SK-N-SH (cell line): ENCODE measurements at regions not wholly inside any gene's neighbourhood (a gene's known extent, or its start where the extent isn't known, plus 50 kb on each side); places are given as distances from the start of the nearest gene placed in this dataset.

Experiments used
- CTCF ChIA-PET: fragments of 300-600, 350-600 bp; formaldehyde crosslinking; extraction: SDS; loops from one replicate; lab custom pipeline; 2021; lab: Yijun Ruan, JAX
- POLR2A ChIA-PET: fragments of 350-600 bp; sonication (Branson Sonifier 250); formaldehyde crosslinking; extraction: SDS; loops from one replicate; lab custom pipeline; 2020; ENCODE audit warnings: antibody characterized with exemption, inconsistent platforms; lab: Yijun Ruan, JAX
- DNase-seq: peaks from one replicate; pipeline ENCODE4 v3.0.0; 2012
- H2AFZ ChIP-seq: fragments of 200-600 bp; sonication (generic); 2 replicates; pipeline ENCODE4 v1.8.1; 2016; ENCODE audit warnings: antibody characterized with exemption, mild to moderate bottlenecking, low read depth
- H3F3A ChIP-seq: fragments of 200-600 bp; sonication (generic); replicated peaks from 2 replicates; pipeline ENCODE3; 2016; ENCODE audit warnings: antibody characterized with exemption, mild to moderate bottlenecking; ENCODE audit not compliant: insufficient read depth
- H3K27ac ChIP-seq, 2 experiments: fragments of 200-500 bp in 1 of 2; fragments of 200-600 bp in 1 of 2; sonication (Bioruptor generic) in 1 of 2; sonication (generic), shearing (Covaris generic) in 1 of 2; 2 replicates each; pipeline versions ENCODE4 v1.5.1 to v1.6.1; 2014 to 2016; ENCODE audit warnings: low read depth in 2 of 2, inconsistent platforms in 1 of 2, low read length in 1 of 2, mild to moderate bottlenecking in 1 of 2, mixed read lengths in 1 of 2
- H3K27me3 ChIP-seq: fragments of 200-600 bp; sonication (generic), shearing (Covaris generic); 2 replicates; pipeline ENCODE4 v1.6.1; 2016; ENCODE audit warnings: mixed run types; ENCODE audit not compliant: insufficient read depth
- H3K36me3 ChIP-seq, 2 experiments: fragments of 200-500 bp in 1 of 2; fragments of 200-600 bp in 1 of 2; sonication (Bioruptor generic) in 1 of 2; sonication (generic) in 1 of 2; replicated peaks in 1 of 2; 2 replicates each; pipeline versions ENCODE3 to v1.5.1; 2014 to 2016; ENCODE audit warnings: low read length in 1 of 2, mild to moderate bottlenecking in 1 of 2; ENCODE audit not compliant: insufficient read depth in 2 of 2, control insufficient read depth in 1 of 2
- H3K4me1 ChIP-seq, 2 experiments: fragments of 200-500 bp in 1 of 2; fragments of 200-600 bp in 1 of 2; sonication (Bioruptor generic) in 1 of 2; sonication (generic), shearing (Covaris generic) in 1 of 2; 2 replicates each; pipeline versions ENCODE4 v1.5.1 to v1.6.1; 2014 to 2016; ENCODE audit warnings: low read depth in 1 of 2, low read length in 1 of 2, mixed run types in 1 of 2; ENCODE audit not compliant: insufficient read depth in 2 of 2, control insufficient read depth in 1 of 2
- H3K4me2 ChIP-seq: fragments of 200-600 bp; sonication (generic), shearing (Covaris generic); 2 replicates; pipeline ENCODE4 v1.6.1; 2017; ENCODE audit warnings: mixed run types
- H3K4me3 ChIP-seq, 2 experiments: fragments of 200-500 bp in 1 of 2; fragments of 200-600 bp in 1 of 2; sonication (Bioruptor generic) in 1 of 2; sonication (generic), shearing (Covaris generic) in 1 of 2; 2 replicates each; pipeline versions ENCODE4 v1.5.1 to v1.8.1; 2014 to 2016; ENCODE audit warnings: low read depth in 2 of 2, inconsistent platforms in 1 of 2, low read length in 1 of 2, mild to moderate bottlenecking in 1 of 2, mixed read lengths in 1 of 2, moderate library complexity in 1 of 2
- H3K79me2 ChIP-seq: fragments of 200-600 bp; sonication (generic); 2 replicates; pipeline ENCODE4 v1.8.1; 2017; ENCODE audit warnings: mild to moderate bottlenecking; ENCODE audit not compliant: insufficient read depth
- H3K9ac ChIP-seq: fragments of 200-600 bp; sonication (generic); 2 replicates; pipeline ENCODE4 v1.6.1; 2017; ENCODE audit warnings: mixed run types
- H3K9me2 ChIP-seq: fragments of 200-600 bp; sonication (generic); 2 replicates; pipeline ENCODE4 v1.6.1; 2017; ENCODE audit warnings: mixed run types
- H3K9me3 ChIP-seq: fragments of 200-600 bp; sonication (generic); 2 replicates; pipeline ENCODE4 v1.6.1; 2017; ENCODE audit warnings: mixed run types, mild to moderate bottlenecking, moderate library complexity
- H4K20me1 ChIP-seq: fragments of 200-600 bp; sonication (generic); 2 replicates; pipeline ENCODE4 v1.6.1; 2017; ENCODE audit warnings: mild to moderate bottlenecking, mixed run types; ENCODE audit not compliant: insufficient read depth
- ELF1 ChIP-seq: IDR thresholded peaks from 2 replicates; pipeline ENCODE4 v1.4.0; 2012
- FOXJ3 ChIP-seq: sonication (generic); formaldehyde crosslinking; IDR thresholded peaks from 2 replicates; pipeline ENCODE4 v1.5.1; 2020; ENCODE audit warnings: mild to moderate bottlenecking, missing genetic modification reagents
- GATA2 ChIP-seq: sonication (generic); formaldehyde crosslinking; IDR thresholded peaks from 2 replicates; pipeline ENCODE4 v1.5.0; 2020; ENCODE audit warnings: mild to moderate bottlenecking, missing genetic modification reagents
- MXI1 ChIP-seq: IDR thresholded peaks from 2 replicates; pipeline ENCODE4 v1.6.1; 2012; ENCODE audit warnings: mild to moderate bottlenecking, low read depth, low read length, improper control_type of control experiment
- NRF1 ChIP-seq: IDR thresholded peaks from 2 replicates; pipeline ENCODE4 v1.6.1; 2012; ENCODE audit warnings: low read depth, mild to moderate bottlenecking, low read length
- POLR2AphosphoS5 ChIP-seq: IDR thresholded peaks from 2 replicates; pipeline ENCODE4 v1.6.1; 2012; ENCODE audit warnings: low read depth, low read length
- RAD21 ChIP-seq: IDR thresholded peaks from 2 replicates; pipeline ENCODE4 v1.6.1; 2012; ENCODE audit warnings: mild to moderate bottlenecking, low read length
- RCOR1 ChIP-seq: fragments of 150-350 bp; IDR thresholded peaks from 2 replicates; pipeline ENCODE4 v1.6.1; 2017; ENCODE audit warnings: antibody characterized with exemption, low read length
- RFX5 ChIP-seq: IDR thresholded peaks from 2 replicates; pipeline ENCODE4 v1.6.1; 2012; ENCODE audit warnings: mild to moderate bottlenecking, improper control_type of control experiment, low read length
- RXRA ChIP-seq: IDR thresholded peaks from 2 replicates; pipeline ENCODE4 v1.4.0; 2012; ENCODE audit warnings: low read depth, mild to moderate bottlenecking, borderline replicate concordance
- SIN3A ChIP-seq: IDR thresholded peaks from 2 replicates; pipeline ENCODE4 v1.6.1; 2012; ENCODE audit warnings: low read depth, mild to moderate bottlenecking, low read length, moderate library complexity, borderline replicate concordance
- SMC3 ChIP-seq: IDR thresholded peaks from 2 replicates; pipeline ENCODE4 v1.6.1; 2012; ENCODE audit warnings: low read depth, low read length, improper control_type of control experiment
- TAF1 ChIP-seq: IDR thresholded peaks from 2 replicates; pipeline ENCODE4 v1.6.1; 2012; ENCODE audit warnings: low read depth, mild to moderate bottlenecking, low read length, moderate library complexity, borderline replicate concordance
- USF1 ChIP-seq: IDR thresholded peaks from 2 replicates; pipeline ENCODE4 v1.4.0; 2012; ENCODE audit warnings: low read depth, borderline replicate concordance
- WGBS: methylation state at CpG from one replicate; pipeline ENCODE4 v1.1.6; 2017; ENCODE audit warnings: low lambda C conversion rate; 5-methylcytosine and 5-hydroxymethylcytosine counted together
- TF ChIP-seq, protein P1 (sequence below): IDR thresholded peaks from 2 replicates; pipeline ENCODE4 v1.6.1; 2012; ENCODE audit warnings: mild to moderate bottlenecking, low read depth, low read length, moderate library complexity
- TF ChIP-seq, protein P2 (sequence below): IDR thresholded peaks from 2 replicates; pipeline ENCODE4 v1.4.0; 2012; ENCODE audit warnings: low read depth

DNA sequence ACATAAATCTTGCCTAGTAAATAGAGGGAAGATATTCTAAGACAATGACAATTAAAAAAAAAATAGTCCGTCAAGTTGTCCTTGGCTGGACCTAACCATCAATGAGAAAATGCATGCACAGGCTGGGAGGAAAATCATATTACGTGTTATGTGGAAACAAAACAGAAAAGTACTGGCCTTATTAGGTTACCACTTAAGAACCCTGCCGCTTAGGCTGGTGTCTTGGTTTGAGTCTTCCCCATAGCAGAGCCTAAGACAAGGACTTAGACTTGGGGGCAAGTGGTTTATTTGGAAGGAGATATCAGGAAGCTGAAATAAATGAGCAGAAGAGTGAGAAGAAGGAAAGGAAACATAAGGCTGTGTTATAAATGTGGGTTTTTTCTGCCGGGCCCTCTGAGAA is 186.4 kb downstream of the MRPL39 start:
- WGBS = 88% methylated on average over 4 of the region's 4 CpGs
- Histone ChIP-seq H3K4me1 (no peaks in the 10 kb centered on the region), H3K9ac (no peak overlapping the region), H3K27ac (no peak overlapping the region), H3K9me2 (no peaks in the 10 kb centered on the region), H3K4me2 (no peak overlapping the region), H3K79me2 (no peaks in the 10 kb centered on the region), H3F3A (no peaks in the 10 kb centered on the region), H3K36me3 (no peaks in the 10 kb centered on the region), H4K20me1 (no peaks in the 10 kb centered on the region), H3K9me3 (no peaks in the 10 kb centered on the region), H2AFZ (no peak overlapping the region), H3K4me3 (no peak overlapping the region), H3K27me3 (no peaks in the 10 kb centered on the region)
- POLR2A ChIA-PET = no interaction called here
- CTCF ChIA-PET = interaction anchor here (1.4 kb wide), 1 partner anchor 25 kb away, joined by 3 read pairs; no protein-coding TSS in a partner anchor
- DNase-seq = no peak
- no peak for TF ChIP-seq ELF1
- TF ChIP-seq, protein P1, sequence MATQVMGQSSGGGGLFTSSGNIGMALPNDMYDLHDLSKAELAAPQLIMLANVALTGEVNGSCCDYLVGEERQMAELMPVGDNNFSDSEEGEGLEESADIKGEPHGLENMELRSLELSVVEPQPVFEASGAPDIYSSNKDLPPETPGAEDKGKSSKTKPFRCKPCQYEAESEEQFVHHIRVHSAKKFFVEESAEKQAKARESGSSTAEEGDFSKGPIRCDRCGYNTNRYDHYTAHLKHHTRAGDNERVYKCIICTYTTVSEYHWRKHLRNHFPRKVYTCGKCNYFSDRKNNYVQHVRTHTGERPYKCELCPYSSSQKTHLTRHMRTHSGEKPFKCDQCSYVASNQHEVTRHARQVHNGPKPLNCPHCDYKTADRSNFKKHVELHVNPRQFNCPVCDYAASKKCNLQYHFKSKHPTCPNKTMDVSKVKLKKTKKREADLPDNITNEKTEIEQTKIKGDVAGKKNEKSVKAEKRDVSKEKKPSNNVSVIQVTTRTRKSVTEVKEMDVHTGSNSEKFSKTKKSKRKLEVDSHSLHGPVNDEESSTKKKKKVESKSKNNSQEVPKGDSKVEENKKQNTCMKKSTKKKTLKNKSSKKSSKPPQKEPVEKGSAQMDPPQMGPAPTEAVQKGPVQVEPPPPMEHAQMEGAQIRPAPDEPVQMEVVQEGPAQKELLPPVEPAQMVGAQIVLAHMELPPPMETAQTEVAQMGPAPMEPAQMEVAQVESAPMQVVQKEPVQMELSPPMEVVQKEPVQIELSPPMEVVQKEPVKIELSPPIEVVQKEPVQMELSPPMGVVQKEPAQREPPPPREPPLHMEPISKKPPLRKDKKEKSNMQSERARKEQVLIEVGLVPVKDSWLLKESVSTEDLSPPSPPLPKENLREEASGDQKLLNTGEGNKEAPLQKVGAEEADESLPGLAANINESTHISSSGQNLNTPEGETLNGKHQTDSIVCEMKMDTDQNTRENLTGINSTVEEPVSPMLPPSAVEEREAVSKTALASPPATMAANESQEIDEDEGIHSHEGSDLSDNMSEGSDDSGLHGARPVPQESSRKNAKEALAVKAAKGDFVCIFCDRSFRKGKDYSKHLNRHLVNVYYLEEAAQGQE = no peak
- no peak for TF ChIP-seq POLR2AphosphoS5
- TF ChIP-seq MXI1 = no peak

DNA sequence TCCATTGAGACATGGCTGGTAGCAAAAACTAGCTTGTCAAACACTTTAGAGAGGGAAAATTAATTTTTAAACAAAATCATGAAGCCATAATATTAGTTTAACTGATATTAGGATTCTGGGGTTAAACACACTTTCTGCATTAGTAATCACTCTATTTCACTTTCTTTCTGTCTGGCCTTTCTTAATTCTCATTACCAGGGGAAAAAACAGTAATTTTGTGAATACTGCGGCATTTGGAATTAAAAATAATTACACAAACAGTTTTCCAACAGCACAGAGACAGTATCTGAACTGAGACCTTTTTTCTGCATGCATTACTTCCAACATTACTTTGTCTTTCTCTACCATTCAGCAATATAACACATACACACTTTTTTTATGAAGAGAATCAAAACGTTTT is 190.6 kb downstream of the MRPL39 start:
- Histone ChIP-seq H3K36me3 (no peaks in the 10 kb centered on the region), H3K9me3 (no peaks in the 10 kb centered on the region), H3K27ac (no peak overlapping the region), H3K9ac (no peak overlapping the region), H3K4me2 (no peak overlapping the region), H4K20me1 (no peaks in the 10 kb centered on the region), H2AFZ (no peak overlapping the region), H3K4me1 (no peaks in the 10 kb centered on the region), H3K79me2 (no peaks in the 10 kb centered on the region), H3K4me3 (no peak overlapping the region), H3K9me2 (no peaks in the 10 kb centered on the region), H3K27me3 (no peaks in the 10 kb centered on the region), H3F3A (no peaks in the 10 kb centered on the region)
- POLR2A ChIA-PET = no interaction called here
- CTCF ChIA-PET = no interaction called here
- WGBS = 30% methylated on average over 2 of the region's 2 CpGs
- TF ChIP-seq RCOR1 (no peak), RAD21 (no peak), FOXJ3 (CRISPR knock-in tag) (no peak), NRF1 (no peak), SIN3A (no peak), USF1 (no peak), TAF1 (no peak), RXRA (no peak), ELF1 (no peak), SMC3 (no peak), GATA2 (CRISPR knock-in tag) (no peak), RFX5 (no peak), POLR2AphosphoS5 (no peak)
- TF ChIP-seq, protein P2, sequence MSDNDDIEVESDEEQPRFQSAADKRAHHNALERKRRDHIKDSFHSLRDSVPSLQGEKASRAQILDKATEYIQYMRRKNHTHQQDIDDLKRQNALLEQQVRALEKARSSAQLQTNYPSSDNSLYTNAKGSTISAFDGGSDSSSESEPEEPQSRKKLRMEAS = no peak
- DNase-seq = no peak
